Ishikawa (cell line): ENCODE measurements at regions not wholly inside any gene's neighbourhood (a gene's known extent, or its start where the extent isn't known, plus 50 kb on each side); places are given as distances from the start of the nearest gene placed in this dataset.

ENCODE experiments used
- FOXM1 ChIP-seq: IDR thresholded peaks from 2 replicates; pipeline ENCODE4 v1.6.1; 2012; ENCODE audit warnings: low read depth, borderline replicate concordance
- MAX ChIP-seq: IDR thresholded peaks from 2 replicates; pipeline ENCODE4 v1.6.1; 2012
- TAF1 ChIP-seq: IDR thresholded peaks from 2 replicates; pipeline ENCODE4 v1.6.1; 2012; ENCODE audit warnings: low read depth, mild to moderate bottlenecking
- YY1 ChIP-seq: IDR thresholded peaks from 2 replicates; pipeline ENCODE4 v1.6.1; 2012; ENCODE audit warnings: low read depth
- ZBTB7A ChIP-seq: IDR thresholded peaks from 2 replicates; pipeline ENCODE4 v1.6.1; 2012; ENCODE audit warnings: low read depth

- no peak for TF ChIP-seq FOXM1
- no peak for TF ChIP-seq MAX
- no peak for TF ChIP-seq YY1
- TF ChIP-seq TAF1: no peak
- no peak for TF ChIP-seq ZBTB7A
Measured at GRCh38 chr2:11903085-11903606, 156.7 kb downstream of the LPIN1 start.
